Stimulated activated naive B cell treated with anti-CD40 and anti-IgM and Interleukin-4, amounts not matched to agents 10 μg/mL and 1 μg/mL and 100 μg/mL, for 72 hours (primary cell): ENCODE measurements at regions not wholly inside any gene's neighbourhood (a gene's known extent, or its start where the extent isn't known, plus 50 kb on each side); places are given as distances from the start of the nearest gene placed in this dataset.
"Not testable (repeated sequence)": the region's sequence is repeated elsewhere in the genome, so short reads cannot be mapped to it uniquely, and the experiment has no call there.

Experiments
- ATAC-seq, 2 donors: fragments of 150-1000 bp; cut with Tn5 transposase; replicated peaks; 2 replicates each; pipeline ENCODE4 v1.10.0; 2021; ENCODE audit warnings: moderate library complexity in 1 of 2
- DNase-seq: peaks from one replicate; pipeline ENCODE4 v3.0.0; 2021
- H3K27ac Mint-ChIP-seq: one replicate; pipeline ENCODE4 v1.8.0; 2022; ENCODE audit warnings: mild to moderate bottlenecking, mixed read lengths
- H3K27me3 Mint-ChIP-seq, 2 donors: one replicate each; pipeline ENCODE4 v1.8.0; 2022; ENCODE audit warnings: mixed read lengths in 2 of 2
- H3K36me3 Mint-ChIP-seq, 2 donors: one replicate each; pipeline ENCODE4 v1.8.0; 2022; ENCODE audit warnings: mixed read lengths in 2 of 2, mild to moderate bottlenecking in 1 of 2
- H3K4me1 Mint-ChIP-seq, 2 donors: one replicate each; pipeline ENCODE4 v1.8.0; 2022; ENCODE audit warnings: mixed read lengths in 2 of 2, mild to moderate bottlenecking in 1 of 2
- H3K4me3 Mint-ChIP-seq, 2 donors: one replicate each; pipeline ENCODE4 v1.8.0; 2022; ENCODE audit warnings: mild to moderate bottlenecking in 2 of 2, mixed read lengths in 2 of 2, moderate library complexity in 1 of 2
- H3K9me3 Mint-ChIP-seq, 2 donors: one replicate each; pipeline ENCODE4 v1.8.0; 2022; ENCODE audit warnings: mixed read lengths in 2 of 2, mild to moderate bottlenecking in 1 of 2

GRCh38 chr10:33655165-33655815 is 320.8 kb upstream of the NRP1 start:
- Mint-ChIP-seq H3K4me3 (no peak overlapping the region), H3K27ac (no peak overlapping the region), H3K9me3 (peaks cover 6 to 7% of the 10 kb centered on the region in 2 donors), H3K4me1 (no peaks in the 10 kb centered on the region), H3K27me3 (no peaks in the 10 kb centered on the region), H3K36me3 (no peaks in the 10 kb centered on the region)
- ATAC-seq (no peak), DNase-seq (no peak)

- Mint-ChIP-seq H3K4me1 (no peaks in the 10 kb centered on the region), H3K27ac (no peak overlapping the region), H3K27me3 (no peaks in the 10 kb centered on the region), H3K36me3 (no peaks in the 10 kb centered on the region), H3K4me3 (no peak overlapping the region), H3K9me3 (peaks cover 6 to 7% of the 10 kb centered on the region in 2 donors)
- DNase-seq (no peak), ATAC-seq (no peak)
Measured at GRCh38 chr10:33653584-33654367, 319.3 kb upstream of the NRP1 start.

- H3K27me3 Mint-ChIP-seq, result no peaks in the 10 kb centered on the region
- H3K36me3 Mint-ChIP-seq, result no peaks in the 10 kb centered on the region
- no peak overlapping the region for H3K4me3 Mint-ChIP-seq
- no peaks in the 10 kb centered on the region for H3K4me1 Mint-ChIP-seq
- ATAC-seq (no peak), DNase-seq (no peak)
- H3K9me3 Mint-ChIP-seq, result peaks cover 11 to 14% of the 10 kb centered on the region in 2 donors
- no peak overlapping the region for H3K27ac Mint-ChIP-seq
Measured at GRCh38 chr10:33652870-33653269, 318.4 kb upstream of the NRP1 start.

- not testable (repeated sequence) for H3K27me3 Mint-ChIP-seq, H3K4me3 Mint-ChIP-seq, H3K4me1 Mint-ChIP-seq, ATAC-seq, DNase-seq, H3K27ac Mint-ChIP-seq, H3K36me3 Mint-ChIP-seq
- H3K9me3 Mint-ChIP-seq, result peaks cover 10 to 14% of the 10 kb centered on the region in 2 donors
Measured at GRCh38 chr10:33650131-33650530, 315.7 kb upstream of the NRP1 start.

GRCh38 chr10:33643042-33643441 is 308.6 kb upstream of the NRP1 start:
- no peak for DNase-seq
- Mint-ChIP-seq H3K4me1 (no peaks in the 10 kb centered on the region), H3K9me3 (peaks cover 1% of the 10 kb centered on the region in 2 donors), H3K27ac (no peak overlapping the region), H3K36me3 (no peaks in the 10 kb centered on the region), H3K4me3 (no peak overlapping the region), H3K27me3 (no peaks in the 10 kb centered on the region)
- ATAC-seq, result no peak

- Mint-ChIP-seq H3K27ac (no peak overlapping the region), H3K27me3 (no peaks in the 10 kb centered on the region), H3K36me3 (no peaks in the 10 kb centered on the region), H3K9me3 (no peaks in the 10 kb centered on the region), H3K4me1 (no peaks in the 10 kb centered on the region), H3K4me3 (no peak overlapping the region)
- DNase-seq (no peak), ATAC-seq (no peak)
Measured at GRCh38 chr10:33638891-33639290, 304.4 kb upstream of the NRP1 start.

GRCh38 chr10:33638374-33638773 is 303.9 kb upstream of the NRP1 start:
- Mint-ChIP-seq H3K27me3 (no peaks in the 10 kb centered on the region), H3K36me3 (no peaks in the 10 kb centered on the region), H3K9me3 (no peaks in the 10 kb centered on the region), H3K4me1 (no peaks in the 10 kb centered on the region), H3K27ac (no peak overlapping the region), H3K4me3 (no peak overlapping the region)
- DNase-seq (no peak), ATAC-seq (no peak)

GRCh38 chr10:33635967-33636515 is 301.6 kb upstream of the NRP1 start:
- Mint-ChIP-seq H3K4me1 (no peaks in the 10 kb centered on the region), H3K27ac (no peak overlapping the region), H3K36me3 (no peaks in the 10 kb centered on the region), H3K27me3 (no peaks in the 10 kb centered on the region), H3K9me3 (no peaks in the 10 kb centered on the region), H3K4me3 (no peak overlapping the region)
- no peak for DNase-seq
- no peak for ATAC-seq

GRCh38 chr10:33632432-33632831 is 298.0 kb upstream of the NRP1 start:
- H3K4me3 Mint-ChIP-seq, result no peak overlapping the region
- ATAC-seq (no peak), DNase-seq (no peak)
- no peaks in the 10 kb centered on the region for H3K4me1 Mint-ChIP-seq
- no peaks in the 10 kb centered on the region for H3K36me3 Mint-ChIP-seq
- no peak overlapping the region for H3K27ac Mint-ChIP-seq
- no peaks in the 10 kb centered on the region for H3K27me3 Mint-ChIP-seq
- no peaks in the 10 kb centered on the region for H3K9me3 Mint-ChIP-seq

- Mint-ChIP-seq H3K9me3 (no peaks in the 10 kb centered on the region), H3K4me3 (no peak overlapping the region), H3K4me1 (no peaks in the 10 kb centered on the region), H3K36me3 (no peaks in the 10 kb centered on the region), H3K27me3 (no peaks in the 10 kb centered on the region), H3K27ac (no peak overlapping the region)
- DNase-seq, result no peak
- no peak for ATAC-seq
Measured at GRCh38 chr10:33631991-33632390, 297.5 kb upstream of the NRP1 start.

GRCh38 chr10:33630761-33631160 is 296.3 kb upstream of the NRP1 start:
- no peaks in the 10 kb centered on the region for H3K36me3 Mint-ChIP-seq

GRCh38 chr10:33627611-33628010 is 293.1 kb upstream of the NRP1 start:
- no peak for ATAC-seq
- no peak overlapping the region for H3K27ac Mint-ChIP-seq
- no peak for DNase-seq
- no peaks in the 10 kb centered on the region for H3K36me3 Mint-ChIP-seq
- peaks cover 5 to 8% of the 10 kb centered on the region in 2 donors for H3K9me3 Mint-ChIP-seq
- peaks cover 0 to 4% of the 10 kb centered on the region in 2 donors for H3K27me3 Mint-ChIP-seq
- H3K4me1 Mint-ChIP-seq, result peaks cover 0 to 2% of the 10 kb centered on the region in 2 donors
- no peak overlapping the region for H3K4me3 Mint-ChIP-seq

More at GRCh38 chr10:33630761-33631160, 296.3 kb upstream of the NRP1 start:
- Mint-ChIP-seq H3K4me3 (no peak overlapping the region), H3K27ac (no peak overlapping the region), H3K9me3 (peaks cover 2 to 4% of the 10 kb centered on the region in 2 donors), H3K27me3 (peaks cover 0 to 3% of the 10 kb centered on the region in 2 donors), H3K4me1 (peaks cover 0 to 2% of the 10 kb centered on the region in 2 donors)
- DNase-seq, result no peak
- no peak for ATAC-seq

- DNase-seq (no peak), ATAC-seq (no peak)
- no peak overlapping the region for H3K27ac Mint-ChIP-seq
- H3K9me3 Mint-ChIP-seq, result peaks cover 5 to 8% of the 10 kb centered on the region in 2 donors
- H3K27me3 Mint-ChIP-seq, result peaks cover 0 to 4% of the 10 kb centered on the region in 2 donors
- peaks cover 0 to 2% of the 10 kb centered on the region in 2 donors for H3K4me1 Mint-ChIP-seq
- no peak overlapping the region for H3K4me3 Mint-ChIP-seq
- H3K36me3 Mint-ChIP-seq, result no peaks in the 10 kb centered on the region
Measured at GRCh38 chr10:33626798-33627466, 292.5 kb upstream of the NRP1 start.

GRCh38 chr10:33623669-33624068 is 289.2 kb upstream of the NRP1 start:
- Mint-ChIP-seq H3K27me3 (peaks cover 0 to 4% of the 10 kb centered on the region in 2 donors), H3K9me3 (peaks cover 7 to 15% of the 10 kb centered on the region in 2 donors)

More at GRCh38 chr10:33623669-33624068, 289.2 kb upstream of the NRP1 start:
- ATAC-seq (no peak), DNase-seq (no peak)
- H3K36me3 Mint-ChIP-seq, result no peaks in the 10 kb centered on the region
- peaks cover 0 to 2% of the 10 kb centered on the region in 2 donors for H3K4me1 Mint-ChIP-seq
- H3K4me3 Mint-ChIP-seq, result no peak overlapping the region
- H3K27ac Mint-ChIP-seq, result no peak overlapping the region
